HUDEP-2 (cell line): ENCODE measurements at regions not wholly inside any gene's neighbourhood (a gene's known extent, or its start where the extent isn't known, plus 50 kb on each side); places are given as distances from the start of the nearest gene placed in this dataset.
"Not testable (repeated sequence)": the region's sequence is repeated elsewhere in the genome, so short reads cannot be mapped to it uniquely, and the experiment has no call there.

ENCODE experiments used
- DNase-seq, 76 experiments: peaks; one replicate each; lab custom pipeline; 2025; ENCODE audit not compliant: unreplicated experiment in 76 of 76; lab: John Stamatoyannopoulos, UW

- not testable (repeated sequence) for DNase-seq
These were observed 394.0 kb upstream of the SLC10A2 start for GRCh38 chr13:103460246-103460645.

- DNase-seq, result not testable (repeated sequence)
These were observed 390.8 kb upstream of the SLC10A2 start for GRCh38 chr13:103457050-103457449.

DNA sequence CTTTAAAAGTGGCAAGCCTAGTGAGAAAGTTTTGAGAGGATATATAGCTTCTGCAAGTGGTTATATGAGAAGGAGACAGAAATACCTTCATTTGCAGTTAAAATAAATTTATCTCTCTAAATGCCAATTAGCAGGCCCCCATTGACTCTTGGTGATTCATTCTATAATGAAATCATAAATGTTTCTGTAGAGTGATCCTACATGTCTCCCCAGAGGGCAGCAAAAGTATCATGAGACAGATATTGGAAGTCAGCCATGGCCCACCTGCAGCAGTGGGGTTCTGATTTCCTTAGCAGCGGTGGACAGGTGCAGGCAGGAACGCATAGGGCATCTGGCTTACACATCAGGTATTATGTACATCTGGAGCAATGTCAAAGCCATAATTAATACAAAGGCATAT, 385.4 kb upstream of the SLC10A2 start:
- no peak for DNase-seq

GRCh38 chr13:103443604-103444003, 377.4 kb upstream of the SLC10A2 start:
- no peak for DNase-seq

DNA sequence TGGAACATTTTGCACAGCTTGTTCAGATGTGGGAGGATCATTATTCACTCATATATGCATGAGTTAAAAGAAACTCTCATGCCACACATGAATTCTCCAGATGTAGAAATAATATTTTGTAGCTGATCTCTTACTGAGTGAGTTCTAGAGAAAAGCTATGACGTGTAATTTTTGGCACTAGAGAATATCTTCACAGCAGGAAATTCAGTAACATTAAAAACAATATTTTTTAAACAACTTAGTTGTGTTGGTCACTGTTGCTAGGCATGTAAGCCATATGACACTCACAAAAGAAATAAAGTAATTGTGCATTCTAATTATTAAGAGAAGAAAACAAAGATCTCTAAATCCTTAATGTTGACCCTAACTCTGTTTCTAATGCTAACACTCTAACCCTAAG, 371.4 kb upstream of the SLC10A2 start:
- no peak for DNase-seq

DNA sequence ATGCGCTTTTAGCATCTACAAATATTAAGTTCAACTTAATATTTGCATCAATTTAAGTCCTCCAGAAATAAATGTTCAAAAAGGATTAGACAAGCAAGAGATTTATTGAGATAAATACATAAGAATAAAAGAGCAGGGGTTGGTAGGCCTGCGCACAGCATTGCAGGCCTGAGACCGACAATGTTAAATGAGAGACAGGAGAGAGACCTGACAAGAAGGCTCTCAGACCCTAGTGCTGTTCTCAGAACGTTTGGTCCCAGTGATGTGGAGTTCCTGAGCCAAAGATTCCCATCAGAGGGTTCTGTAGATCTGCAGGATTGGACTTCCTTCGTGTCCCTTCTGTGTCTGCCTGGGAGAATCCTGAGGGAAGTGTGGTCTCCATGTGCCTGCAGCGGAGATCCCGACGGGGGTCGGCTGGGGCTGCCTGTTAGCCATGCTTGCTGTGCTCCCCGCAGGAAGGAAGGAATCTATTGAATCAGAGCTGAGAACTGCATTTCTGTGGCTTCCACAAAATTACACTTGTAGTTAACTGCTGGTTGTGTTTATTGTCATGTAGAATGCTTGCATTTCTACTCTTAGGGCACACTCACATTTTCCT, 369.9 kb upstream of the SLC10A2 start:
- DNase-seq, result no peak

GRCh38 chr13:103431856-103432255, 365.6 kb upstream of the SLC10A2 start:
- DNase-seq, result no peak

DNA sequence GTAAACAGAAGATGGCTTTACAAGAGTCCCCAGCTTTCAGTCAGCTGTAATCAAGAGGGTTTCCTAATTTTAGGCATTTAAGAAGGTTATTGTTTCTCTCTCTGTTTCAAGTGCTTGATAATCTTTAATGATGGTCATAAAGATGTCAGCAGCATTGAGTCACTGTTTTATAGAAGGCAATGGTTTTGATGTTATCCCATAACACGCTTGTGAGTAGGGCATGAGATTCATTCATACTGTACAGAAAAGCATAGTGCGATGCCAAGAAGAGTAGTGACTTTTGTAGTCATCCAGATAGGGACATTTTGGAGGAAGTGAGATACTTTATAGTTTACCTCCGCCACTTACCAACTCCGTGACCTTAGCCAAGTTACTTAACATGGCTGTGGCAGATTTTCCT, 364.2 kb upstream of the SLC10A2 start:
- no peak for DNase-seq

- no peak for DNase-seq
These were observed 343.8 kb upstream of the SLC10A2 start for GRCh38 chr13:103410002-103410401.

GRCh38 chr13:103406967-103407366, 340.8 kb upstream of the SLC10A2 start:
- DNase-seq, result no peak

- DNase-seq, result no peak
These were observed 339.1 kb upstream of the SLC10A2 start for GRCh38 chr13:103405297-103405696.

DNA sequence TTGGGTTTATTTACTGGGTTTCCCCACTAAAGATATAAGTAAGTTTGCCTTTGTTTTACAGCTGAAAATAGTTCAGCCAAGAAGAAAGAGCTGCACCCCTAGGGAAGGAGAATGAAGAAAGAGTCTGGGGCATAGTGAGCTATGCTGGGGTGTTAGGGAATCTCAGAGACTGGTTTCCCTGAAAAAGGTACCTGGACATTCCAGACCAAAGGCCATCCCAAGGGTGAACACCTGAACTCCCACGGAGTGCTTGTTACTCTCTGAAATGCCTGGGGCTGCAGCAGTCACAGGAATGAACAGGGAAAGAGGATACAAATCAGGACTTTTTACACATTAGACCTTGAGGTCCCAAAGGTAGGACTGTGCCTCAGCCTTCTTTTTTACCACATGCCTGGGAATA, 337.6 kb upstream of the SLC10A2 start:
- no peak for DNase-seq

DNA sequence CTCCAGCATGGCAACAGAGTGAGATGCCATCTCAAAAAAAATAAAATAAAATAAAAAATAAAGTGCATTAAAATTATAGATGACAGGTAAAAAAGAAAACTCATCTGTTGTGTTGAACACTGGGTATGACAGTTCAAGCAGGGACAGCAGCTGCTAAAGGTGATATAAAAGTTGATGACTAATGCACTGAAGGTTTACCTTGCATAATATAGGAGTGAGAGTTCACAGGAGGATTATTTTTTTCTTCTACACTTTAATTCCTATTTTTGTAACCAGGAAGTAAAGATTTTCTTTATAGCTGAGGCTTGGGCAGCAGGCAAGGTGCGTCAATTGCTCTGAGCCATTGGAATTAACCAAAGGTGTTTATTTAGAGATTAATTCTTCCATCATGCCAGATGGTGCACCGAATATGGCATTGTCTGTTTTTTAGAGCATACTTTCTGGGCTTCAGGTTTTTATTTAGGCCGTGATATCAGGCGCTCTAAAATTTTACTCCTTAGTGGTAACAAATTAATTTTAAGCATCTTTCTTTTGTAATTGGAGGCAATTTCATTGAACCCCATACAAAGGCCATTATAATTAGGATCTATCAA, 337.0 kb upstream of the SLC10A2 start:
- no peak for DNase-seq

DNA sequence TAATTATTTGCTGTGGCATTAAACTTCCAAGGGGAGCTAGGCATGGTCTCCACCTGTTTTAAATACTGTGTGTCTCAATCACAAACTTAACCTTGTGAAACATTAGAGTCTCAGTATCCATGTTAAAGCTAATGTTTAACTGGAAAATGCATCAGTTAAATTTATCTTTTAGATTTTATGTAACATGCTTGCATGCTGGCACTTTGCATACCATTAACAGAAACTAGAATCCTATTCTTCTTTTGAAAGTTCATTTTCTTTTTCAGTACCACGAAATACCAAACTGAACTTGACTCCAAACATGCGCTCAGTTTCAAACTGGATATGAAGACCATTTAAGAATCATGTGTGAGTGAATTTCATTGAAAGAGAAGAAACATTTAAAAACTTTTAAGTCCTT, 328.9 kb upstream of the SLC10A2 start:
- DNase-seq, result no peak

DNA sequence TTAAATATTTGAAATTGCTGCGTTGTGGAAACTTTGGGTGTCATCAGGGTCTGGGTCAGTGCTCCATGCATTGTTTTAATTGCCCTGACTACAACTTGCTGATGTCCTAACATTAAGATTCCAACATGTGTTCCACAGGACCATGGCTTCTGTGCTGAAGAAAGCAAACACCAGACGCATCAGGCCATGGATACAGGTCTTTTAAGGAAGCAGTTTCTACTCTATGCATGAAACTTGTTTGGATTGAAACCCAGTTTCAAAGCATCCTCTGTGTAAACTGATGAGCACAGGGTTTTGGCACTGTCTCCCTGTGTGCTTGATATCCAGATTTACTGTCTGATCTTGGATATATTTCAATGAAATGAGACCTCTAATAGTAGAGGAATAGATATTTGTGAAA, 328.4 kb upstream of the SLC10A2 start:
- no peak for DNase-seq

GRCh38 chr13:103391936-103392335, 325.7 kb upstream of the SLC10A2 start:
- DNase-seq, result no peak

DNA sequence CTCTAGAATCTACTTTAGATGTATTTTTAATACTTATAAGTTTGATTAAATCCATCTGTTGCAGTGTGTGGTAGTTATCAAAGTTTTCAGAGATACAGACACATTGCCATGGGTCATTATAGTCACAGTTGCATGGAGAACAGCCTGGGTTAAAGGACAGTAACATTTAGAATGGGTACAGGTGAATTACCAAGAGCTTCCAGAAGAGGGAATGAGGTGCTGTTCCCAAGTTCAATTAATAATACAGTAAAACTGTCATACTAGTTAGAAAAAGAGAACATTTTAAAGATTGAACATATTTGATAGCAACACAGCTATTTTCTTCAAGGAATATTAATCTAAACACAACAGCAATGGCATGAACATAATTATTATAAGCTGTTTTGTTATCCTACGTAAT, 322.6 kb upstream of the SLC10A2 start:
- DNase-seq, result no peak

GRCh38 chr13:103386341-103386740, 320.1 kb upstream of the SLC10A2 start:
- no peak for DNase-seq

- DNase-seq, result no peak
These were observed 307.7 kb upstream of the SLC10A2 start for GRCh38 chr13:103373916-103374315.

GRCh38 chr13:103371271-103371670, 305.1 kb upstream of the SLC10A2 start:
- DNase-seq, result no peak

DNA sequence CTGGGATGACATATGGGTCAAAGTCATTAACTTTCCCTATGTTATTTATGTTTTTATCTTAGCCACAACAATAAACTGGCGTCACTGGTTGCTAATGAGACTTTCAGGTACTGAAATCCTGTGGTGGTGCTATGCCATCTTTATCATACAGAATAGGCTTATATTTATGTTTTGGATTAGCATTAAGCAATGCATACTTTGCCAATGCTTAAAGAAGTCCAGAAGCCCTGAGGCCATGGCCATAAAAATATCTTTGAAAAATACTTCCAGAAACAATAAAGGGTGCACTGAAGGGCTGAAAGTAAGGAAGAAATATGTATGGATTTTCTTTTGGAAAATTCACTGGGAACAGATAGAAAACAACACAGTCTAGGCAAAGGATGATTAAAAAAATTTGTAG, 304.6 kb upstream of the SLC10A2 start:
- DNase-seq, result no peak

- no peak for DNase-seq
These were observed 292.2 kb upstream of the SLC10A2 start for GRCh38 chr13:103358255-103358932.
